ENCODE measurements at regions not wholly inside any gene's neighbourhood (a gene's known extent, or its start where the extent isn't known, plus 50 kb on each side); places are given as distances from the start of the nearest gene placed in this dataset.

DNA sequence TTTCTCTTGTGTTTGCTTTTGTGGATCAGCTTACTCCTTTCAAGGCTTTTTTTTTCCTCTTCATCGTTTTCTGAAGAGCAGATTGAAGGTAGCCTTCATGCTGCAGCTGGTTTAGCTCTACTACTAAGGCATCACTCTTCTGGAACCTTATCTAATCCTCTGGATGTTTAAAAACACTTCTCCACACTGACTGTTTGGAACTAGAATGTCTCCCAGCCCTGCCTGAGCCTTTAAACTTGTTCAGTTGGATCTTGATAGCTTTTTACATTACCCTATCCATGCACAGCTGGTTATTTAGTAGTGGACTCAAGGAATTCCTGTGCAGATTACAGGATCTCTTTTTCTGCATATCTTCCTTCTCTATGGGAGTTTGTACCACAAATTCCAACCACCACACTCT, 108.9 kb upstream of the ASCC3 start:
- TF ChIP-seq ZNF274 (IDR thresholded peaks at IDR 0.05; ENCODE audit: low read depth, low read length), result no peak
- TF ChIP-seq SUZ12 (IDR thresholded peaks at IDR 0.05; ENCODE audit: extremely low read depth, insufficient read depth, insufficient read length), result no peak
- no peak for TF ChIP-seq YY1 (IDR thresholded peaks at IDR 0.05; ENCODE audit: insufficient read depth, insufficient read length)

Measured in NT2/D1 (cell line).